Suppressor macrophage (primary cell): ENCODE measurements at regions not wholly inside any gene's neighbourhood (a gene's known extent, or its start where the extent isn't known, plus 50 kb on each side); places are given as distances from the start of the nearest gene placed in this dataset.
A peak's percentile ranks its signal among the peaks of the same experiment; 100 is the strongest.
"Not testable (repeated sequence)": the region's sequence is repeated elsewhere in the genome, so short reads cannot be mapped to it uniquely, and the experiment has no call there.

Source experiments
- DNase-seq, 4 experiments: peaks; one replicate each; pipeline ENCODE4 v3.0.0-alpha.2; 2020 to 2022

- no peak for DNase-seq
These were observed 57.9 kb downstream of the DNAJB9 start for GRCh38 chr7:108627476-108628051.

GRCh38 chr7:108628678-108629077, 59.0 kb downstream of the DNAJB9 start:
- no peak for DNase-seq

GRCh38 chr7:108629651-108630400, 60.2 kb downstream of the DNAJB9 start:
- no peak for DNase-seq

- no peak for DNase-seq
These were observed 64.4 kb downstream of the DNAJB9 start for GRCh38 chr7:108634036-108634435.

GRCh38 chr7:108634535-108634934, 64.9 kb downstream of the DNAJB9 start:
- DNase-seq = peak in 1 of 4 experiments; percentile 6

- DNase-seq = no peak
These were observed 67.5 kb downstream of the DNAJB9 start for GRCh38 chr7:108637049-108637621.

- DNase-seq = no peak
These were observed 72.5 kb downstream of the DNAJB9 start for GRCh38 chr7:108642126-108642525.

GRCh38 chr7:108643136-108643535, 73.5 kb downstream of the DNAJB9 start:
- no peak for DNase-seq

GRCh38 chr7:108648989-108649388, 79.3 kb downstream of the DNAJB9 start:
- DNase-seq = no peak

GRCh38 chr7:108650467-108650866, 80.8 kb downstream of the DNAJB9 start:
- DNase-seq = no peak

- DNase-seq = no peak
These were observed 83.2 kb downstream of the DNAJB9 start for GRCh38 chr7:108652886-108653285.

- DNase-seq = no peak
These were observed 83.9 kb downstream of the DNAJB9 start for GRCh38 chr7:108653526-108653925.

- not testable (repeated sequence) for DNase-seq
These were observed 87.6 kb downstream of the DNAJB9 start for GRCh38 chr7:108657140-108657726.

GRCh38 chr7:108659261-108659660, 89.6 kb downstream of the DNAJB9 start:
- DNase-seq = no peak

- DNase-seq = no peak
These were observed 90.2 kb downstream of the DNAJB9 start for GRCh38 chr7:108659867-108660266.

- no peak for DNase-seq
These were observed 90.8 kb downstream of the DNAJB9 start for GRCh38 chr7:108660465-108660864.

GRCh38 chr7:108662783-108663362, 93.2 kb downstream of the DNAJB9 start:
- DNase-seq = no peak

GRCh38 chr7:108663701-108664100, 94.0 kb downstream of the DNAJB9 start:
- DNase-seq = no peak

- no peak for DNase-seq
These were observed 97.5 kb downstream of the DNAJB9 start for GRCh38 chr7:108667216-108667615.

GRCh38 chr7:108669958-108670357, 100.3 kb downstream of the DNAJB9 start:
- DNase-seq = no peak

GRCh38 chr7:108673699-108674098, 104.0 kb downstream of the DNAJB9 start:
- not testable (repeated sequence) for DNase-seq

GRCh38 chr7:108684629-108685028, 115.0 kb downstream of the DNAJB9 start:
- DNase-seq = no peak

- no peak for DNase-seq
These were observed 116.8 kb downstream of the DNAJB9 start for GRCh38 chr7:108686494-108686893.
